Stimulated activated CD4-positive, alpha-beta T cell treated with anti-CD3 and anti-CD28 coated beads, Interleukin-4, amount 100 ng/mL, for 4 hours (primary cell): ENCODE measurements at regions not wholly inside any gene's neighbourhood (a gene's known extent, or its start where the extent isn't known, plus 50 kb on each side); places are given as distances from the start of the nearest gene placed in this dataset.
"Not testable (repeated sequence)": the region's sequence is repeated elsewhere in the genome, so short reads cannot be mapped to it uniquely, and the experiment has no call there.

ENCODE experiments used
- DNase-seq, 2 experiments: peaks; one replicate each; pipeline ENCODE4 v3.0.0-alpha.2; 2020

- DNase-seq = no peak
Measured at GRCh38 chr3:161925749-161926360, 429.2 kb downstream of the OTOL1 start.

GRCh38 chr3:161927131-161927530 lies 430.5 kb downstream of the OTOL1 start:
- DNase-seq = no peak

DNA sequence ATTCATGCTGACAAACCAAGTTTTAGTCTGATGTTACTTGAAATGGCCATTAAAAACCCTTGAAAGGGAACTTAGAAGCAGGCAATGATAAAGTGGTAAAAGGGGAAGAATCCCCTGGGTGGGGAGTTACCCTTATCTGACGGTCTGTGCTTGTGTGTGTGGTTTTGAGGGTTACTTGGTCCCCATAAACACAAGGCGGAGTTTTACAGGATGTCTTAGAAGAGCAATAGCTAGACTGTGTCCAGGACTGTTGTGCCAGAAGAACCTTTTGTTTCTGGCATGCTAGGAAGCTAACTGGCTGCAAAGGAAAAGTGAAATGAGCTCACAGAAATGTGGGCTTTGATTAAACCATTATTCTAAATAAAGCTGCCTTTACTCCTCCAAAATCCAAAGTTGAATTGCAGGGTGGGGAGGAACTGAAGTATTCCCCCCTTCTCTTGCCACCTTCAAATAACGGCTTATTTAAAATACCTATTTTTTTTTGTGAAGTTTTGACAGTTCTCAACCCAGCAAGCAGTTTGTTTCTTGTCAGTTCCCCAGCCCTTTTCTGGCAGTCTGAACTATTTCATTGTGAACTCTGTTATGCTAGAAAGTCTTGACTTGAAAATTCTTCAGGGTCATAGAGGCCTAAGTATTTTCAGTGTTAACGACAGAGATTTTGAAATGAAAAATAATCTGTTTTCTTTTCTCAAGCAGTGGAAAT lies 443.5 kb downstream of the OTOL1 start:
- no peak for DNase-seq

- no peak for DNase-seq
Measured at GRCh38 chr3:161940621-161940965, 444.0 kb downstream of the OTOL1 start.

DNA sequence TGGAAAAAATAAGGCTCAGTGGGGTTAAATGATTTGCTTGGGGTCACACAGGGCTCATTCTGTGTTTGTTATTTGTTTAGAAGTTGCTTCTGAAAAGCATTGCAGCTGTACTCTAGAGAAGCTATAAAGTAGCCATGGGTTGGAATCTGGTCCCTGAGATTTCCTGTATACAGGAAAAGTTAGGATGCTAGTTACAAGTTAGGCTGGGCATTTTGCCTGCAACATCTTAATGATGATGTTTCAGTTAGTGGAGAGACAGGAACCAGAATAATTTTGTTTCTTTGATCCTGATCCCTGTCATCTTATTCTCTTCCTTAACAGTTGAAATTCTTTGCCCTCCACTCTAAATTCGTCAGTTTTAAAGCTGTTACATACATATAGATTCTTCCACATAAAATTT lies 445.3 kb downstream of the OTOL1 start:
- no peak for DNase-seq

DNA sequence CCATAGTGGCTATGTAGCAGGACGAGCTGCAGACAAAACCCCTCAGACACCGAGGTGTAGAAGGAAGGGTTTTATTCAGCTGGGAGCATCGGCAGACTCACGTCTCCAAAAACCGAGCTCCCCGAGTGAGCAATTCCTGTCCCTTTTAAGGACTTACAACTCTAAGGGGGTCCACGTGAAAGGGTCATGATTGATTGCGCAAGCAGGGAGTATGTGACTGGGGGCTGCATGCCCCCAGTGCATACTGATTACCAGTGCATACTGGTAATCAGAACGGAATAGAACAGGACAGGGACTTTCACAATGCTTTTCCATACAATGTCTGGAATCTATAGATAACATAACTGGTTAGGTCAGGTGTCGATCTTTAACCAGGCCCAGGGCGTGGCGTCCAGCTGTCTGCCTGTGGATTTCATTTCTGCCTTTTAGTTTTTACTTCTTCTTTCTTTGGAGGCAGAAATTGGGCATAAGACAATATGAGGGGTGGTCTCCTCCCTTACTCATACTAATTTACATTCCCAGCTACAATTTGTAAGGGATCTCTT lies 447.3 kb downstream of the OTOL1 start:
- DNase-seq = not testable (repeated sequence)

DNA sequence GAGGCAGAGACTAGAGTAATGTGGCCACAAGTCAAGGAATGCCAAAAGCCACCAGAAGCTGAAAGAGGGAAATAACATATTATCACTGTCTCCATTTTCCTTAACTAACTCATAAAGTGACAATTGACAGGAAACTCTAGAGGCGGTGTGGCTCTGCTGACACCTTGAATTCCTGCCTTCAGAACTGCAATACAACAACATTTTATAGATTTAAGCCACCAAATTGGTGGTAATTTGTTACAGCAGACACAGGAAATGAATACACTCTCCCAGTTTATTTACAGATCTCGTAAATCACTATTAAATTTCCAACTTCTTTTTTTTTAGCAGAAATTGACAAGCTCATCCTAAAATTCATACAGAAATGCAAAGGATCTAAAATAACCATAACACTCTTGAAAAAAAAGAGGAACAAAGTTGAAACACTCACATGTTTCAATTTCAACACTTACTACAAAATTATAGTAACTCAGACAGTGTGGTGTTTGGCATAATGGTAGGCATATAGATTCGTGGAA lies 449.9 kb downstream of the OTOL1 start:
- no peak for DNase-seq

GRCh38 chr3:161950318-161950868 lies 453.8 kb downstream of the OTOL1 start:
- no peak for DNase-seq

GRCh38 chr3:161957467-161957866 lies 460.9 kb downstream of the OTOL1 start:
- no peak for DNase-seq

DNA sequence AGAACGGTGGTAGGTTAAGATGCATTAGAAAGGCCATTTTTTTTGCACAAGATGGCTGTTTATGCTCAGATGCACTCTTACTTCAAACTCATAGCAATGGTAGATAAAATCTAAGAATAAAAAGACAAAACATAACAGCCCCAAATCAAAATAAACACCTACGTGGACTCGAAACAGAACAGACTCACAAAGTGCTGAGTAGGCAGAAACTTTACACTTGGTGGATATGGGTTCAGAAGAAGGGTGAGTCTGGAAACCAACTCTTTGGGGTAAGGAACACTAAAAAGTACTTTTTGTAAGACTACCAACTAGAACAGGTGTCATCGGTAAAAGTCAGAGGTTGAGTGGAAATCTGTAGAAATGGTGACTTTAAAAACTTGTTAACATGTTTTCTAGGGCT lies 468.2 kb downstream of the OTOL1 start:
- no peak for DNase-seq

DNA sequence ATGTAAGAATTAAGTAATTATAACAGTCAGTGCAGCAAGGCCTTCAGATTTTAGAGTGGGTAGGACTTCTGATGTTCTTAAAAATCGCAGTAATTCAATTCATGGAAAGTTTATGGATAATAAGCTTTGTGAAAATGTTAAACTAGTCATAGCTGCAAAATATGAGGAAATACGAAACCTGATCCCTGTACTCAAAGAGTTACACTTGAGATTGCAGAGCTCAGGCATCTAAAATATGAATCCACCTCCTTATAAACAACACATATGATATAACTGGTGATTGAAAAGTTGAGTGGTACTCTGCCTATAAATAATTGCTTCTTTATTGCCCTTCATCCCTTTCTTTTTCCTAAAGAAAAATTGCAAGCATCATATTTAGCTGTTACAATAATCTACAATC lies 473.3 kb downstream of the OTOL1 start:
- DNase-seq = no peak

GRCh38 chr3:161975201-161975600 lies 478.6 kb downstream of the OTOL1 start:
- DNase-seq = no peak

DNA sequence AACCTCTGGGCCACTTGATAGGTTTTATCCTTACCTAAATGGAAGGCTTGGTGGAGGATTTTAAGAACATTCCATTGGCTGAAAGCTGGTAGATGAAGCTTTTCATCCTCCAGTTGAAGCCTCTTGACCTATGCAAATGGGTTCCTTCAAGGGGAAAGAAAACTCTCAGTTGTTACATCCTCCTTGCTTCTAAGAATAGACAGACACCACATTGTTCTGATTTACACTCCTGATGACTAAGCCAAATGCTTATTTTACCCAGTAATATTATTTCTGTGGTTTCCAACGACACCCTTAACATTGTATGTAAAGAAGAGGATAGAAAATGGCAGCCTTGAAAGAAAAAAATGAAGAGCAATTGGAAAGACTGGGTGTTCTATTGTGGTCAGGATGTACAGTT lies 480.5 kb downstream of the OTOL1 start:
- DNase-seq = no peak

DNA sequence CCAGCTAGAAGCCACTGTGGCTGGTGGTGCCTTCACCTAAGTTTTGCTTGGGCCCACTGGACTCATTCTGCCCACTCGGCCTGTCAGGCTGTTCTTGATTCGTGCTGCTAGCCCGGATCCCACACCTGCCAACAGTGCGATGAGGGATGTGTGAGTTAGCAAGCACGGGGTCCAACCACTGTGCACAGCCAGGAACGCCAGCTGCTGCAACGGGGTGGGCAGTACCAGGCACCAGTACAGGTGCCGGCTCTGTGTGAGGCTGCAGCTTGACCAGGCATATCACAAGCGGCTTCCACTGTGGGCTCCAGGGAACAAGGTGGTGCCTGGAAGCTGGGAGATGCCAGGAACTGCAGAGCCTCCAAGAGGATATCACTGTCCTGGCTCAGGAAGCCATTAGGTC lies 481.2 kb downstream of the OTOL1 start:
- no peak for DNase-seq

DNA sequence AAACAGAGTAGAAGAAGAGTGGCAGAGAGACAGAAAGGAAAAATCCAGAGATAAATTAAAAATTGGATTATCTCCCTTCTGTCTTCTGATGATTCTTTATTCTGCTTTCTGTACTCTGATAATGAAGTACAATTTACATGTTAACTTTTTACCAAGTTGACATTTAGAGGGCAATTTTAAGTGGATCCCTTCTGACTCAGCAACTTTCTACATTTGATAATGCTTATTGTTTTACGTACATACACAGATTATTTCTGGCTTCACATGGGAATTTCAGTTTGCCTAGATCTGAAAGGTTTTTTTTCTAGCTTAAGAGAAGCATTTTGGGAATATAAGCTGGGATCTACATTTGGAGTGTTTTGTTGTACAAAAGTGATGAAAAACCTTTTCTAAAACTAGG lies 491.3 kb downstream of the OTOL1 start:
- DNase-seq = no peak

DNA sequence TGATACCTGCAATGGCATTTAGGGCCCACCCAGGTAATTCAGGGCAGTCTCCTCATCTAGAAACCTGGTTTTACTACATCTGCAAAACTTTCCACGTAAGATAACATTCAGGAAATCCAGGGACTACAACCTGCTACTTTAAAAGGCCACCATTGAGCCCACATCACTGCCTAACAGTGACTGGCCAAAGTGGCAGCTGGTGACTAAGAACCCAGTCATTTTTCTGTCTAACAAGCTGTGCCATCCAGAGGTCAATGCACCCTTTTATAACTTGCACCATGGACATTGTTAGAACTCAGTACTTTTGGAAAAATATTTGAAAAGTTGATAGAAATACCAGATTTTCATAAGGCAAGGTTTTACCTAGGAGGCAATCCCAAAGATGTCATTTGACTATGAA lies 492.4 kb downstream of the OTOL1 start:
- DNase-seq = no peak

DNA sequence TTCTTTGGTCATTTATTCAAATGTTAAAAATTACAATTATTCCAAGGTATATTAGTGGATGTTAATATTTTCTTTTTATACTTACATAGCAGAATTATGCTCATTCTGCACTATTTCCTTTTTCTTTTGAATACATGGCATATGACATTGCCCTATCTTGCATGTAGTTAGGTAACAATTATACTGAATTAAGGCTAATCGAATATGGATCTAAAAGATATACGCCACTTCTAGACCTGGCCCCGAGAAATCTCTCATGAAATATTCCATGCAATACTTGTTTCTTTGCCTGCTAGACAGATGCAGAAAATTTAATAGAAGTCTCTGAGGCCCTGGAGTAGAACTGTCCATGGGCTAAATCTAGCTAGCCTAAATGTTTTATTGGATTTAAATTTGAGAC lies 493.4 kb downstream of the OTOL1 start:
- DNase-seq = no peak

GRCh38 chr3:161991901-161992540 lies 495.4 kb downstream of the OTOL1 start:
- no peak for DNase-seq

DNA sequence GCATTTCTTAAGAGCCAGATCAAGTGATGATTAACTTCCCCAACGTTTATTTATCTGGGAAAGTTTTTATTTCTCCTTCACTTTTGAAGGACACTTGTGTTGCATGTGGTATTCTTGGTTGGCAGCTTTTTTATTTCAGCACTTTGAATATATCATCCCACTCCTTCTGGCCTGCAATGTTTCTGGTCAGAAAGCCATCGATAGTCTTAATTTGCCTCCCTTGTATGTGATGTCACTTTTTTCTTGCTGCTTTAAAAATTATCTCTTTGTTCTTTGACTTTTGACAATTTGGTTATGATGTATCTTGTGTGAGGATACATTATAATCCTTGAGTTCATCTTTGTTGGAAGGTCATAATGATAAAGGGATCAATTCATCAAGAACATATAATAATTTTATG lies 503.2 kb downstream of the OTOL1 start:
- no peak for DNase-seq

- no peak for DNase-seq
Measured at GRCh38 chr3:162007722-162008121, 511.1 kb downstream of the OTOL1 start.

DNA sequence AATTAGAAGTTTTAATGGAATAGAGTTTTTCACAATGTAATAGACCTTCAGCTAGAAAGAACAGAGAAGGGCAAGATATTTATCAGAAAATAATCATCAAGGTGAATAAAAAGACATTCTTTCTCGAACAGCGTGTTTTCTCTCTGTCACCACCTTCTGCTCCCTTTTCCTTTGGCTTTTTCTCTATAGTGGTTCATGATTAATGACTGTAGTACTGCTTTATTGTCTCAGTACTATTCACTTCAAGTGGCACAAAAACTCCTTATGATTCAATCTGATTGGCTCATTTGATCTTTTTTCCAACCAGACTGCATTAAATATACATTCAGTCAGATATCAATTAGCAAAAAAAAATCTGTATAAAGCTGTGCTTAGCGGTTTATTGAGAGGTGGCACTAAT lies 516.0 kb downstream of the OTOL1 start:
- DNase-seq = no peak

DNA sequence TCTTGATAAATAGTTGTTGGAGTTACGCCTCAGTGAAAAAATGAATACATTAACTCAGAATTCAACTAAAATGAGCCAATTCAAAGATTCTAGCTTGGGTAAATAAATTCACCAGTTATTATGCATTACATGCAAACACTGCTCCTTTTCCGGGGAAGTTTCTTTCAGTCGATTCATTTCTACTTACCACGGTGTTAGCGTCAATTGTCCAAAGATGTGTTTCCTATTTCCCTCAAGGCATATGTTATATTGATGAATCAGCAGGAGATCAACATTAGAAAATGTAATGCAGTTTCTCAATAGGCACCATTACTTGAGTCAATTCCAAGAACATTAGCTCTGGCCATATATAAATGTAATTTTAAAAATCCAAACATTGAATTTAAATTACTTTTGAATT lies 517.7 kb downstream of the OTOL1 start:
- no peak for DNase-seq

GRCh38 chr3:162015856-162016255 lies 519.2 kb downstream of the OTOL1 start:
- DNase-seq = no peak

GRCh38 chr3:162019817-162020216 lies 523.2 kb downstream of the OTOL1 start:
- DNase-seq = no peak
